ENCODE measurements at regions not wholly inside any gene's neighbourhood (a gene's known extent, or its start where the extent isn't known, plus 50 kb on each side); places are given as distances from the start of the nearest gene placed in this dataset.

DNA sequence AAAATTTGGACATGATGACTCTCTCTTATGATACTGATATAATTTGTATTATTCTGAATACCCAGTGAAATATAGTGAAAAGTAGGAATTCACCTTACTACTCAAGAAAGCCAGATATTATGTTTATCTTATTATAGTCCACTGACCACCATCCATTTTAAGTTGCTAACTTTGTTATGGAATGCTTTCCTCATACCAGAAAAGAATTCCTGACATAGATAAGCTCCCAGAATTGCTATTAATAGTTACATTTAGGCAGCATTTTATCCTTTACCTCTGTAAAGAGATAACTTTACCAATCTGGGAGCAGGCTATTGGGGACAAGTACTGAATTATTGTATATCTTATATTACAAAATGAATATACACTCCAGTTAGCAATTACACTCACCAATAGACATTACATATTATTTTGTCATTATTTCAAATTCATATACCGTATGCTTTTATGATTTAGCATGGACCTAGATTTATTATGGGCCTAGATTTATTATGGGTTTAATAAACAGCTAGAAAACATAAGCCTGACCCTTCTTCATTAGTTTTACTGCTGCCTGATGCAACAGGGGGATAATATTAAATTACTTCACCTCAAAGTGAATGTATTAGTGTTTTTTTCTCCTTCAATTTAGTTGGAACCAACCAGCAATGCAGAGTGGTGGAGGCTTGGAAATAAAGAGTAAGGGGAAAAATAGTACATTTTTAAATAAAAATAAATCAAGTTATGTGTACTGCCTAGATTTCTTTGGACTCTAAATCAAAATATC lies 1886.1 kb downstream of the PCDH9 start:
- no peak for DNase-seq
- Histone ChIP-seq H3K36me3 (no peaks in the 10 kb centered on the region), H3K27me3 (no peaks in the 10 kb centered on the region), H3K4me3 (replicated peaks in 1 of 3) (no peak overlapping the region), H3K27ac (no peak overlapping the region), H3K9me3 (no peaks in the 10 kb centered on the region), H3K4me1 (no peaks in the 10 kb centered on the region)
- intact Hi-C loops (cut with DNase I): no loop called here
- 40 to 93% methylated on average over 1 of the region's 1 CpG for WGBS, 2 donors
- TF ChIP-seq POLR2A (IDR thresholded peaks at IDR 0.05): no peak

DNA sequence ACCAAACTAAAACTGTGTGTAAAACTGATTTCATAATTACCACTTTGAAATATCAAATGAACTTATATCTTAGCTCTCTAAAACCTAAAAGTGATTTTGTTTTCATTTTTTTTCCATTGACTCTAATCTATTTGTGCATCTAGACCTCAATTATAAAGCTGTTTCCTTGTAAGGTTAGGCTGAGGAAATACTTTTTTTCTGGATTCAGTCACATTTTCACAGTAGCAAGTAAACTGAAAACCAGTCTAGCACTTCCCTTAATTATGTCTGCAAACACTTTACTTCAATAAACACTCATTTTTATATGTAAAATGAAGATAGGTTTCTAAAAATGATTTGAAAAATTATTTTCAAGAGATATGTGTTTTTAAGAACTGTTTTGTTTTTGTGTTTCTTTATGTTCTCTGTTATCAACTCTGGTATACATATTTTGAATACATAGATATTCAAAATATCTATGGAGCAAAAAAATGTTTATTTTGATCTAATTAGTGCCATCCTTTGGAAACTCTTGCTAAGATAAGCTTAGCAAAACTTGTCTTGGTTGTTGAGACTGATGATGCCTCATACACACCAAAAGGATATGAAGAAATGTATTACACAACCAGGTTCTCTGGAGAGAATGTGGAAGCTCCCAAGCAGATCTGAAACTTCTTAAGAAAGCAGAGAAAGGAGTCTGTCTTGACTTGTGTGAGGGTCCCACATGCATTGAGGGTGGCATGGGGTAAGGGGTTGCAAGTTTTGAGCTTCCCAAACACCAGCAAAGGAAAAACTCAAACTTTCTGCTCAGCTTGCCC lies 1887.4 kb downstream of the PCDH9 start:
- H3K4me1 ChIP-seq: no peaks in the 10 kb centered on the region
- no peak for TF ChIP-seq POLR2A (IDR thresholded peaks at IDR 0.05)
- TF ChIP-seq, protein P1, sequence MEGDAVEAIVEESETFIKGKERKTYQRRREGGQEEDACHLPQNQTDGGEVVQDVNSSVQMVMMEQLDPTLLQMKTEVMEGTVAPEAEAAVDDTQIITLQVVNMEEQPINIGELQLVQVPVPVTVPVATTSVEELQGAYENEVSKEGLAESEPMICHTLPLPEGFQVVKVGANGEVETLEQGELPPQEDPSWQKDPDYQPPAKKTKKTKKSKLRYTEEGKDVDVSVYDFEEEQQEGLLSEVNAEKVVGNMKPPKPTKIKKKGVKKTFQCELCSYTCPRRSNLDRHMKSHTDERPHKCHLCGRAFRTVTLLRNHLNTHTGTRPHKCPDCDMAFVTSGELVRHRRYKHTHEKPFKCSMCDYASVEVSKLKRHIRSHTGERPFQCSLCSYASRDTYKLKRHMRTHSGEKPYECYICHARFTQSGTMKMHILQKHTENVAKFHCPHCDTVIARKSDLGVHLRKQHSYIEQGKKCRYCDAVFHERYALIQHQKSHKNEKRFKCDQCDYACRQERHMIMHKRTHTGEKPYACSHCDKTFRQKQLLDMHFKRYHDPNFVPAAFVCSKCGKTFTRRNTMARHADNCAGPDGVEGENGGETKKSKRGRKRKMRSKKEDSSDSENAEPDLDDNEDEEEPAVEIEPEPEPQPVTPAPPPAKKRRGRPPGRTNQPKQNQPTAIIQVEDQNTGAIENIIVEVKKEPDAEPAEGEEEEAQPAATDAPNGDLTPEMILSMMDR (IDR thresholded peaks at IDR 0.05): no peak
- H3K36me3 ChIP-seq: no peaks in the 10 kb centered on the region
- no peaks in the 10 kb centered on the region for H3K27me3 ChIP-seq
- no peak overlapping the region for H3K27ac ChIP-seq
- intact Hi-C loops (cut with DNase I): no loop called here
- no peak for DNase-seq
- H3K9me3 ChIP-seq: no peaks in the 10 kb centered on the region
- no peak overlapping the region for H3K4me3 ChIP-seq (replicated peaks in 1 of 3)

DNA sequence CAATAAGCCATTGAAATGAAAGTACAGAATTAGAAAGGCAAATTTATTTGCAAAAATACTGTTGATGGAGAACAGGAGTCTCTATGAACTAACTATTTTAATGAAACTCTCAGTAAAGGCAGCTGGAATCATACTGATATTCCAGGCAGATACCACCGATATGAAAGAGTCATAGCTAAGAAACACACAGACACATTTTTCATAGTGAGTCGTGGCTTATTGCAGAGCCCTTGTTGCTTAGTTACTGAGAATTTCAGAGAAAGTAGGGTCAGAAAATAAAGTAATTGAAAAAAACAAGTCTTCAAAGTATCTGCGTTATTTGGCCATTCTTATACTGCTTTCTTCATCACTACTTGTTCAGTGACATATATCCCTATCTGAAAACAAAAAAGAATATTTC lies 1890.9 kb downstream of the PCDH9 start:
- Histone ChIP-seq H3K27me3 (no peaks in the 10 kb centered on the region), H3K36me3 (no peaks in the 10 kb centered on the region), H3K27ac (no peak overlapping the region), H3K4me1 (no peaks in the 10 kb centered on the region), H3K4me3 (replicated peaks in 1 of 3) (no peak overlapping the region), H3K9me3 (no peaks in the 10 kb centered on the region)
- no peak for TF ChIP-seq POLR2A (IDR thresholded peaks at IDR 0.05)
- TF ChIP-seq, protein P1 (IDR thresholded peaks at IDR 0.05): no peak
- intact Hi-C loops (cut with DNase I): no loop called here
- WGBS, 2 donors: 75 to 83% methylated on average over 3 of the region's 3 CpGs
- no peak for DNase-seq

DNA sequence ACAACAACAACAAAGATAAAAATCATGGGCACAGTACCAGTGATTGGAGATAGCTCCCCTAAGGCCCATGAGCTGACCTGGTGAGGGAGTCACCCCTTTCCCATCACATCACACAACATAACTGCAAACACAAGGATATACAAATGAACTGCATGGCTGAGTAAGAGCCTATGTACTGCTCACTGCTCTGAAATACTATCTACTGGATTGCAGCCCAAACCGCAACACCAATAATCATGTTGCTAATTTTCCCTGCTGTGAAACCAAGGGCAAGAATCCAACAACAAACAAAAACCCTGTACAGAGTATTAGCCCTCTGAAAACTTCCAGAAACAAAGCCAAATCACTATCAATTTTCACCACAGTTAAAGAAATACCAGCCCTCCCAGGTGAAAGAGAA lies 1893.2 kb downstream of the PCDH9 start:
- no peaks in the 10 kb centered on the region for H3K36me3 ChIP-seq
- no peak overlapping the region for H3K27ac ChIP-seq
- H3K9me3 ChIP-seq: no peaks in the 10 kb centered on the region
- DNase-seq: no peak
- no peak overlapping the region for H3K4me3 ChIP-seq (replicated peaks in 1 of 3)
- no peaks in the 10 kb centered on the region for H3K27me3 ChIP-seq
- intact Hi-C loops (cut with DNase I): no loop called here
- H3K4me1 ChIP-seq: no peaks in the 10 kb centered on the region
- TF ChIP-seq POLR2A (IDR thresholded peaks at IDR 0.05): no peak
- TF ChIP-seq, protein P1 (IDR thresholded peaks at IDR 0.05): no peak
- WGBS, 2 donors: 64 to 70% methylated on average over 1 of the region's 1 CpG

DNA sequence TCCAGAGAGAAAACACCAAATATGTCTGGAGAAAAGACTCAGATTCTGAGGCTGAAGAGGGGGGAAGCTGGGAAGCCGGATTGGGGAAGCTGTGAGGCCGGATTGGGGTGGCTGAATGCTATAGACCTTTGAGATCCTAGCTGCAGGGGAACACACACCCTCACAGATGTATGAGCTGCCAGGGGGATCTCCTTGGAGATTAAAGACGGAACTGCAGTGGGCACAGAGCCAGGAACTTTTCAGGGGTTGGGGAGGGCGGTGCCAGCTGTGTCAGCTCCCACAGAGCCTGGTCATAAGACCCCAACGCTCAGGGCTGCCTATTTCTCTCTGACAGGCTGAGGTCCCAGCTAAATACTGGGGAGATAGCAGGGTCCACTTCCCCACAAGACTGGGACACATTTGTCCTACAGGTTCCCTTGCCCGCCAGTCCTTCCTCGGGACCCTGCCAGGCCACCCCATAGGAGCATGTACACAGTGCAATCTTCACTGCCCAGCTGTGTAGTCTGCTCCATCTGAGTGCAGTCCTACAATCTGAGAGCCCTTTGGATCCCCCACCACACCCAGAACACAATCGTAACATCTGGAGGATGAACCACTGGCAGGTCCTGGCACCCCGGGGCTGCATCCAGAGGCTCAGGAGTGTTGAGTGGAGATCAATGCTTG lies 1893.9 kb downstream of the PCDH9 start:
- no peaks in the 10 kb centered on the region for H3K4me1 ChIP-seq
- WGBS, 2 donors: 82 to 84% methylated on average over 9 of the region's 9 CpGs

More for the DNA sequence above, 1893.9 kb downstream of the PCDH9 start:
- Histone ChIP-seq H3K27ac (no peak overlapping the region), H3K9me3 (no peaks in the 10 kb centered on the region), H3K27me3 (no peaks in the 10 kb centered on the region), H3K36me3 (no peaks in the 10 kb centered on the region), H3K4me3 (replicated peaks in 1 of 3) (no peak overlapping the region)
- no peak for DNase-seq
- intact Hi-C loops (cut with DNase I): no loop called here
- TF ChIP-seq, protein P1 (IDR thresholded peaks at IDR 0.05): no peak
- no peak for TF ChIP-seq POLR2A (IDR thresholded peaks at IDR 0.05)
